Hematopoietic multipotent progenitor cell treated with erythropoietin and hydrocortisone succinate and interleukin-3 and kit ligand, for 15 days (in vitro differentiated cells): ENCODE measurements at regions not wholly inside any gene's neighbourhood (a gene's known extent, or its start where the extent isn't known, plus 50 kb on each side); places are given as distances from the start of the nearest gene placed in this dataset.
"Not testable (repeated sequence)": the region's sequence is repeated elsewhere in the genome, so short reads cannot be mapped to it uniquely, and the experiment has no call there.

ENCODE experiments used
- DNase-seq: peaks from one replicate; pipeline ENCODE4 v3.0.0-alpha.2; 2015; ENCODE audit warnings: low spot score

- no peak for DNase-seq
Measured at GRCh38 chr5:130479045-130479804, 575.0 kb downstream of the CHSY3 start.

- no peak for DNase-seq
Measured at GRCh38 chr5:130476325-130476724, 572.1 kb downstream of the CHSY3 start.

DNA sequence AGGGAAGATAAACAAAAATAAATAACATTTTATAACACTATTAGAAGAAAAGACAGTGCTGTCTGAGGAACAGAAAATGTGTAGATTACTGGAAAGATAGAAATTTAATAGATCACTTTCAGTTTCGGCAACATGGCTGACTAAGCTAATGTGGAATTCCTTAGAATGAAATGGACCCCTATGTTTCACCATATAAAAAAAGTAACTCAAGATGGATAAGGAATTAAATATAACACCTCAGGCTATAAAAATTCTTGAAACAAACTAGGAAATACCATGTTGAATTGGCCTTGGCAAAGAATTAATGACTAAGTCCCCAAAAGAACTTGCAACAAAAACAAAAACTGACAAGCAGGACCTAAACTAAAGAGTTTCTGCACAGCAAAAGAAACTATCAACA, 558.3 kb downstream of the CHSY3 start:
- no peak for DNase-seq

GRCh38 chr5:130455175-130455574, 550.9 kb downstream of the CHSY3 start:
- no peak for DNase-seq

- no peak for DNase-seq
Measured at GRCh38 chr5:130452744-130453143, 548.5 kb downstream of the CHSY3 start.

GRCh38 chr5:130436430-130436829, 532.2 kb downstream of the CHSY3 start:
- no peak for DNase-seq

- DNase-seq, result no peak
Measured at GRCh38 chr5:130427222-130427955, 523.1 kb downstream of the CHSY3 start.

GRCh38 chr5:130425424-130425823, 521.2 kb downstream of the CHSY3 start:
- no peak for DNase-seq

DNA sequence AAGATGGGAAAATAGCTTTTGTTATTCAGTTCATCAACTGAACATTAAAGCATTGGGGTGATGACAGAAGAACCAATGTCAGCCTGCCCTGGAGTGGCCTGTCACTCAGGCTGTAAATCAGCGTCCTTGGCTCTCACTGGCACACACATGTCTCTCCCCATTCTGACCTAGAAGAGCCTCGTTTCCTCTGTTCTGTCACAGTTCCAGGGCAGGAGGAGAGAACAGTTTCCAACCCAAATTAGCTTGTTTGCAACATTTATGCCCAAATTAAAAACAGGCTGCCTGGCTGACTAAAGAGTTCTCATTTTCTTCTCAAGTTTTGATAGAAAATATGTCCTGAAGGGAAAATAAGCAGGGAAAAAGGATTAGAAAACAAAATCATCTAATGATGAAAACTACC, 520.1 kb downstream of the CHSY3 start:
- no peak for DNase-seq

- DNase-seq, result no peak
Measured at GRCh38 chr5:130402906-130403305, 498.6 kb downstream of the CHSY3 start.

DNA sequence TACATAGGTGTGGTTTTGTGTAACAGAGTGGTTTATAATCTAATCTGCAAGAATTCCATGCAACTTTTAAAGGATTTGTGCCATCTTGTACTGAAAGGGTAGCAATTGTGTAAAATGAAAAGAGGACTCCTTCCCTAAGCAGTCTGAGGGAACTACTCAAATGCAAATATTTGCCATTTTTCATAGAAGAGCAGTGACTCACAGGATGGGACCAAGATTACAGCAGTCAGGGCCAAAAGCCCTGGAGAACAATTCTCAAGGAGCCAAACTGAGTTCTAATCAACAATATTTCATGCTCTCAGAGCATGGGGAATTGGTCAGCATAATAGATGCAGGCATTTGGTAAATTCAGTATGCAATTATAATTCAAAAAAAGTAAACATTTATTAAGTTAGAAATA, 495.8 kb downstream of the CHSY3 start:
- DNase-seq, result no peak

- no peak for DNase-seq
Measured at GRCh38 chr5:130398825-130399224, 494.6 kb downstream of the CHSY3 start.

DNA sequence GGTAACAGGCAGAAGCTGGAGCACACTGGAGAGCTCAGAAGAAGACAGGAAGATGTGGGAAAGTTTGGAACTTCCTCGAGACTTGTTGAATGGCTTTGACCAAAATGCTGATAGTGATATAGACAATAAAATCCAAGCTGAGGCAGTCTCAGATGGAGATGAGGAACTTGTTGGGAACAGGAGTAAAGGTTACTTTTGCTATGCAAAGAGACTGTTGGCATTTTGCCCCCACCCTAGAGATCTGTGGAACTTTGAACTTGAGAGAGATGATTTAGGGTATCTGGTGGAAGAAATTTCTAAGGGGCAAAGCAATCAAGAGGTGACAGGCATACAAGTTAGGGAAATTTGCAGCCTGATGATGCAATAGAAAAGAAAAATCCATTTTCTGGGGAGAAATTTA, 493.5 kb downstream of the CHSY3 start:
- DNase-seq, result not testable (repeated sequence)

DNA sequence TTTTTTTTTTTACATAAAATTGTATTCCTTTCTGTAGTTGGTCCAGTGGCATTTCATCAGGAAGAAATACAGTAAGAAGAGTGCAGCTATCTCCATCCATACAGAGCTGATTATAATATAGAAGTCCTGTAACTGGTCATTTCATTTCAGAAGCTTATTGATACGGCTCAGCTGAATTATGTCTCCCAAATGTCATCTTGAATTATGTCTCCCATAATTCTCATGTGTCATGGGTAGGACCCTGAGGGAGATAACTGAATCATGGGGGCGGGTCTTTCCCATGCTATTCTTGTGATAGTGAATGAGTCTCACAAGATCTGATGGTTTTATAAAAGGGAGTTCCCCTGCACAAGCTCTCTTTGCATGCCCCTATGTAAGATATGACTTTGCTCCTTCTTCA, 492.9 kb downstream of the CHSY3 start:
- DNase-seq, result no peak

- not testable (repeated sequence) for DNase-seq
Measured at GRCh38 chr5:130391727-130392264, 487.5 kb downstream of the CHSY3 start.

DNA sequence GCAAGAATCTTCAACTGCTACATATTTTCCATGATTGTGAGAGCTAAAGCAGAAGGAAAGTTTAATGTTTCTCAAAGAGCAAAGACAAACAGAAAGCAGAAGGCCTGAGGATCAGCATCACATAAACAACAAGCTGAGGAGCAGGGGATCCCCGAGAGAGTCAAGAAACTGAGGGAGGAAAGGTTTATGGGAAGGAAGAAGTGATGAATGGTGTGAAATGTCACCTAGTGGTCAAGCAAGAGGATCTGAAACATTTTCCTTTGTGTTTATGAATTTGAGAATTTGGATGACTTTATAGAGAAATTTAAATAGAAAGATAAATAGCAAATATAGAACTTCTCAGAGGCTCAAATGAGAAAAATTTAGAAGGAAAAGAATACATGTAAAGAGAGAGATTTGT, 481.9 kb downstream of the CHSY3 start:
- no peak for DNase-seq

DNA sequence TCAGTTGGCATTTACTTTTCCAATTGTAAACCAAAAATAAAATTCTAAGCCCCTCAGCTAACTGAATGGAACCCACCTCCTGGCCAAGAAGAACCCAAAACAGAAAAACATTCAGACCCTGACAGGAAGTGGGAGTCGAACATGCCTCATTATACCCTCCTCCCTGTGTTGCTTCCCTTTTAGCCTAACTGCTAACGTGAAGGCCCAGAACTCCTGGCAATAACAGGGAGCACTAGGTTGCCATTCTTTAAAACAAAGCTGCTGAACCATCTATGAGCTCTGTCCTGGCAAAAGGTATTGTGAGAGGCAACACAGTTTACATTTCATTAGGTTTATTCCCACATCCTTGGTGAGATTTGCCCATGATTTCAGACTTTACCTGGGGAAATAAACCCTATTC, 481.4 kb downstream of the CHSY3 start:
- DNase-seq, result no peak

GRCh38 chr5:130365956-130366355, 461.7 kb downstream of the CHSY3 start:
- DNase-seq, result no peak

GRCh38 chr5:130350131-130350530, 445.9 kb downstream of the CHSY3 start:
- DNase-seq, result no peak

DNA sequence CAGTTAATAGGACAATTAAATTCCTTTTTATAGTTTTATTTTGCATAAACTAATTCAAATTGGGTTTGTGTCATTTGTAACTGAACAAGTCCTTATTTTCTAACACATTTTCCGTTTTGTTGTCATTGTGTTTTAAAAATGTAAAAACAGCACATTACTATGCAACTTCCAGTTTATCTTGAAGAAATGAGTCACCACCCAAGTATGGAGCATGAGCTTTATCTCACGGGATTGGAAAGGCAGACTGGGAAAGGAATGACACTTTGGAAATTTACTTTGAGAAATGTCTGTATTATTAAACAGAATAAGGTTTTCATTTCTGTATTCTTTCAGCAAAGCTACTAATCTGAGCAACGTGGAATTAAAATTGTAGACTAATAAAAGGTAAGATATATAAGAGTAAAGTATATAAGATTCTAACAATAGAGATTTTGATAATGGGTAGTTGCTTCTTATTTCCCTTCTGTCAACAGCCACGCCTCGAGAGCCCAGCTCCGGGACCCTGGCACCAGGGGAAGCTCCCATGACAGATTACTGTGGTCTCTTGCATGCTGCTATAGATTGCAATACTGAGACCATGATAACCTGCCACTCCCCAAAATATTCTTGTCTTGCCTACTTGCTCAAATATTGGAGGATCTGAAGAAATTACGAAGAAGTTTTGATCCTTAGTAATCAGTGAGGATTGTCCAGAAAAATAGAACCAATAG, 433.1 kb downstream of the CHSY3 start:
- DNase-seq, result no peak

DNA sequence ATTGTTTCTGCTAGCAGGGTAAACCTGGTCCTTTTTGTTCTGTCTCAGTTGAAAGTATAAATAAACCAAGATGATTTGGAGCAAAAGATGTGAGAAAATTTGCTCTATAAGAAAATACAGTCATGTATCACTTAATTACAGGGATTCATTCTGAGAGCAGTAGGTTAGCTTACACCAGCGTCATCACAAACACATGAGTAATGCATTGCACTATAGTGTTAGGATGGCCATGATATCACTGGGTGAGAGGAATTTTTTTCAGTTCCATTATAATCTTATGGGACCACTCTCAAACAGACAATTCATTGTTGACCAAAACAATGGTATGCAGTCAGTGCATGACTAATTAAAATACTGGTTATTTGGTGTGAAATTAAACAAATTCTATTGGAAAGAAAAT, 430.9 kb downstream of the CHSY3 start:
- DNase-seq, result no peak

- no peak for DNase-seq
Measured at GRCh38 chr5:130333089-130333488, 428.8 kb downstream of the CHSY3 start.

- DNase-seq, result no peak
Measured at GRCh38 chr5:130331332-130331731, 427.1 kb downstream of the CHSY3 start.
